Naive thymus-derived CD4-positive, alpha-beta T cell (primary cell): ENCODE measurements at regions not wholly inside any gene's neighbourhood (a gene's known extent, or its start where the extent isn't known, plus 50 kb on each side); places are given as distances from the start of the nearest gene placed in this dataset.
"Not testable (repeated sequence)": the region's sequence is repeated elsewhere in the genome, so short reads cannot be mapped to it uniquely, and the experiment has no call there.

Experiments
- ATAC-seq: fragments of 150-1000 bp; cut with Tn5 transposase; 2 replicates; pipeline ENCODE4 v1.10.0; 2021; ENCODE audit warnings: mild to moderate bottlenecking, moderate library complexity
- CTCF ChIA-PET: fragments of 350-600 bp; sonication (Branson Sonifier 250); formaldehyde crosslinking; loops from one replicate; lab custom pipeline; 2021; ENCODE audit warnings: antibody characterized with exemption; lab: Charles Lee
- POLR2A ChIA-PET: fragments of 350-600 bp; sonication (Branson Sonifier 250); formaldehyde crosslinking; loops from one replicate; lab custom pipeline; 2021; ENCODE audit warnings: antibody characterized with exemption, inconsistent platforms; lab: Charles Lee
- DNase-seq, 9 donors: peaks; one replicate each; pipeline versions ENCODE4 v3.0.0 to v3.0.0-alpha.2; 2020 to 2022; ENCODE audit warnings: mixed read lengths in 1 of 9
- H3K27ac ChIP-seq: one replicate; pipeline ENCODE4 v1.7.0; 2013; ENCODE audit warnings: mild to moderate bottlenecking, low read depth, low read length, moderate library complexity
- H3K27me3 ChIP-seq, 2 donors: one replicate each; pipeline ENCODE4 v1.7.0; 2013; ENCODE audit warnings: low read length in 2 of 2, mild to moderate bottlenecking in 2 of 2, moderate library complexity in 2 of 2; ENCODE audit not compliant: control insufficient read depth in 2 of 2, insufficient read depth in 2 of 2
- H3K36me3 ChIP-seq, 3 experiments: 1 replicate in 2 of 3; 2 replicates in 1 of 3; pipeline ENCODE4 v1.7.0; 2013; ENCODE audit warnings: low read length in 3 of 3, mild to moderate bottlenecking in 3 of 3, moderate library complexity in 1 of 3; ENCODE audit not compliant: insufficient read depth in 3 of 3, control insufficient read depth in 2 of 3
- H3K4me1 ChIP-seq, 2 donors: one replicate each; pipeline ENCODE4 v1.7.0; 2013; ENCODE audit warnings: low read length in 2 of 2, mild to moderate bottlenecking in 2 of 2, moderate library complexity in 1 of 2; ENCODE audit not compliant: control insufficient read depth in 2 of 2, insufficient read depth in 2 of 2
- H3K4me3 ChIP-seq: 2 replicates; pipeline ENCODE4 v1.7.0; 2013; ENCODE audit warnings: mild to moderate bottlenecking, low read length
- H3K9me3 ChIP-seq, 3 experiments: 1 replicate in 2 of 3; 2 replicates in 1 of 3; pipeline ENCODE4 v1.7.0; 2013; ENCODE audit warnings: low read length in 3 of 3; ENCODE audit not compliant: control insufficient read depth in 2 of 3
- H3K27ac Mint-ChIP-seq, 9 donors: one replicate each; pipeline ENCODE4 v1.8.0; 2020 to 2022; ENCODE audit warnings: mixed read lengths in 9 of 9, mild to moderate bottlenecking in 8 of 9, moderate library complexity in 5 of 9, inconsistent platforms in 2 of 9
- H3K27me3 Mint-ChIP-seq, 5 donors: one replicate each; pipeline ENCODE4 v1.8.0; 2021 to 2022; ENCODE audit warnings: mixed read lengths in 5 of 5, mild to moderate bottlenecking in 1 of 5
- H3K36me3 Mint-ChIP-seq, 5 donors: one replicate each; pipeline ENCODE4 v1.8.0; 2020 to 2022; ENCODE audit warnings: mixed read lengths in 5 of 5, mild to moderate bottlenecking in 3 of 5, inconsistent platforms in 1 of 5
- H3K4me1 Mint-ChIP-seq, 7 donors: one replicate each; pipeline ENCODE4 v1.8.0; 2020 to 2022; ENCODE audit warnings: mixed read lengths in 7 of 7, mild to moderate bottlenecking in 3 of 7, inconsistent platforms in 1 of 7
- H3K4me3 Mint-ChIP-seq, 10 donors: one replicate each; pipeline ENCODE4 v1.8.0; 2020 to 2022; ENCODE audit warnings: mild to moderate bottlenecking in 10 of 10, mixed read lengths in 10 of 10, moderate library complexity in 6 of 10, inconsistent platforms in 2 of 10
- H3K9me3 Mint-ChIP-seq, 11 donors: one replicate each; pipeline ENCODE4 v1.8.0; 2020 to 2022; ENCODE audit warnings: mixed read lengths in 11 of 11, mild to moderate bottlenecking in 4 of 11, inconsistent platforms in 1 of 11, moderate library complexity in 1 of 11
- intact Hi-C, 2 donors: fragments of 100-400 bp; cut with micrococcal nuclease; formaldehyde crosslinking; loops; one replicate each; pipeline ENCODE4 v1.15.1; 2023

- H3K36me3 Mint-ChIP-seq, H3K27me3 ChIP-seq, H3K27ac Mint-ChIP-seq, H3K27me3 Mint-ChIP-seq, H3K4me1 Mint-ChIP-seq, ATAC-seq, H3K4me1 ChIP-seq, H3K9me3 Mint-ChIP-seq, DNase-seq, intact Hi-C loops, H3K36me3 ChIP-seq, H3K9me3 ChIP-seq, CTCF ChIA-PET, H3K4me3 ChIP-seq, POLR2A ChIA-PET, H3K27ac ChIP-seq, H3K4me3 Mint-ChIP-seq: not testable (repeated sequence)
Observed at GRCh38 chr13:34386229-34386628, 555.8 kb upstream of the NBEA start.

- no peaks in the 10 kb centered on the region for H3K27me3 Mint-ChIP-seq
- CTCF ChIA-PET, result no interaction called here
- H3K9me3 Mint-ChIP-seq, result peaks cover 5 to 34% (median 13%) of the 10 kb centered on the region in 11 donors
- DNase-seq (no peak), ATAC-seq (no peak)
- H3K27ac Mint-ChIP-seq, result no peak overlapping the region
- Histone ChIP-seq H3K27ac (no peak overlapping the region), H3K36me3 (no peaks in the 10 kb centered on the region), H3K4me3 (no peak overlapping the region), H3K4me1 (no peaks in the 10 kb centered on the region), H3K9me3 (peaks cover 0 to 10% (median 5%) of the 10 kb centered on the region in 3 experiments), H3K27me3 (no peaks in the 10 kb centered on the region)
- H3K36me3 Mint-ChIP-seq, result peaks cover 0 to 7% (median 0%) of the 10 kb centered on the region in 5 donors
- intact Hi-C loops, result no loop called here
- POLR2A ChIA-PET, result no interaction called here
- H3K4me1 Mint-ChIP-seq, result no peaks in the 10 kb centered on the region
- no peak overlapping the region for H3K4me3 Mint-ChIP-seq
Observed at GRCh38 chr13:34391076-34391475, 551.0 kb upstream of the NBEA start.

- DNase-seq (no peak), ATAC-seq (no peak)
- POLR2A ChIA-PET, result no interaction called here
- H3K4me3 ChIP-seq, result no peak overlapping the region
- H3K27me3 Mint-ChIP-seq, result no peaks in the 10 kb centered on the region
- no peaks in the 10 kb centered on the region for H3K36me3 Mint-ChIP-seq
- H3K4me1 ChIP-seq, result no peaks in the 10 kb centered on the region
- H3K36me3 ChIP-seq, result no peaks in the 10 kb centered on the region
- H3K9me3 Mint-ChIP-seq, result peaks cover 0 to 18% (median 1%) of the 10 kb centered on the region in 11 donors
- intact Hi-C loops, result no loop called here
- no peaks in the 10 kb centered on the region for H3K9me3 ChIP-seq
- no peak overlapping the region for H3K27ac ChIP-seq
- H3K4me1 Mint-ChIP-seq, result no peaks in the 10 kb centered on the region
- CTCF ChIA-PET, result no interaction called here
- H3K4me3 Mint-ChIP-seq, result no peak overlapping the region
- no peak overlapping the region for H3K27ac Mint-ChIP-seq
- no peaks in the 10 kb centered on the region for H3K27me3 ChIP-seq
Observed at GRCh38 chr13:34401696-34402095, 540.4 kb upstream of the NBEA start.

GRCh38 chr13:34405410-34406181, 536.5 kb upstream of the NBEA start:
- intact Hi-C loops, result no loop called here
- ATAC-seq, result no peak
- POLR2A ChIA-PET, result no interaction called here
- peaks cover 0 to under 1% (median 0%) of the 10 kb centered on the region in 5 donors for H3K27me3 Mint-ChIP-seq
- Histone ChIP-seq H3K9me3 (no peaks in the 10 kb centered on the region), H3K27ac (no peak overlapping the region), H3K4me1 (no peaks in the 10 kb centered on the region), H3K4me3 (no peak overlapping the region), H3K36me3 (no peaks in the 10 kb centered on the region), H3K27me3 (no peaks in the 10 kb centered on the region)
- no peak overlapping the region for H3K27ac Mint-ChIP-seq
- CTCF ChIA-PET, result no interaction called here
- peaks cover 0 to 6% (median 0%) of the 10 kb centered on the region in 11 donors for H3K9me3 Mint-ChIP-seq
- DNase-seq, result no peak
- H3K4me3 Mint-ChIP-seq, result no peak overlapping the region
- H3K4me1 Mint-ChIP-seq, result no peaks in the 10 kb centered on the region
- no peaks in the 10 kb centered on the region for H3K36me3 Mint-ChIP-seq

GRCh38 chr13:34408640-34409039, 533.4 kb upstream of the NBEA start:
- POLR2A ChIA-PET, result no interaction called here
- peaks cover 0 to 3% (median 0%) of the 10 kb centered on the region in 5 donors for H3K27me3 Mint-ChIP-seq
- intact Hi-C loops, result no loop called here
- H3K36me3 ChIP-seq, result no peaks in the 10 kb centered on the region
- no peaks in the 10 kb centered on the region for H3K9me3 ChIP-seq
- H3K4me1 ChIP-seq, result no peaks in the 10 kb centered on the region
- H3K36me3 Mint-ChIP-seq, result no peaks in the 10 kb centered on the region
- ATAC-seq (no peak), DNase-seq (no peak)
- H3K4me3 ChIP-seq, result no peak overlapping the region
- no peak overlapping the region for H3K4me3 Mint-ChIP-seq
- no peaks in the 10 kb centered on the region for H3K4me1 Mint-ChIP-seq
- peaks cover 0 to 6% (median 1%) of the 10 kb centered on the region in 11 donors for H3K9me3 Mint-ChIP-seq
- CTCF ChIA-PET, result interaction anchor here (0.5 kb wide), 1 partner anchor 1052 kb away, joined by 3 read pairs; no protein-coding TSS in a partner anchor
- no peak overlapping the region for H3K27ac Mint-ChIP-seq
- no peak overlapping the region for H3K27ac ChIP-seq
- no peaks in the 10 kb centered on the region for H3K27me3 ChIP-seq

- Histone ChIP-seq H3K27ac (no peak overlapping the region), H3K36me3 (no peaks in the 10 kb centered on the region), H3K9me3 (no peaks in the 10 kb centered on the region), H3K4me1 (no peaks in the 10 kb centered on the region), H3K4me3 (no peak overlapping the region), H3K27me3 (no peaks in the 10 kb centered on the region)
- no peak overlapping the region for H3K27ac Mint-ChIP-seq
- H3K4me1 Mint-ChIP-seq, result no peaks in the 10 kb centered on the region
- H3K27me3 Mint-ChIP-seq, result peaks cover 0 to 4% (median 0%) of the 10 kb centered on the region in 5 donors
- POLR2A ChIA-PET, result no interaction called here
- no peaks in the 10 kb centered on the region for H3K36me3 Mint-ChIP-seq
- DNase-seq (no peak), ATAC-seq (no peak)
- no peak overlapping the region for H3K4me3 Mint-ChIP-seq
- intact Hi-C loops, result no loop called here
- peaks cover 0 to 14% (median 1%) of the 10 kb centered on the region in 11 donors for H3K9me3 Mint-ChIP-seq
- CTCF ChIA-PET, result no interaction called here
Observed at GRCh38 chr13:34409496-34410182, 532.4 kb upstream of the NBEA start.
